SU-DHL-6 (cell line): ENCODE measurements at regions not wholly inside any gene's neighbourhood (a gene's known extent, or its start where the extent isn't known, plus 50 kb on each side); places are given as distances from the start of the nearest gene placed in this dataset.

ENCODE experiments used
- H2AFZ ChIP-seq: fragments of 200-600 bp; sonication (generic); 2 replicates; pipeline ENCODE4 v1.6.1; 2014; ENCODE audit warnings: low read depth, mild to moderate bottlenecking, moderate library complexity, mixed read lengths, antibody characterized with exemption, low read length; ENCODE audit not compliant: severe bottlenecking
- H3F3A ChIP-seq: fragments of 200-600 bp; shearing (Covaris generic); 2 replicates; pipeline ENCODE4 v1.6.0; 2016; ENCODE audit warnings: antibody characterized with exemption, mild to moderate bottlenecking; ENCODE audit not compliant: insufficient read depth
- H3K27ac ChIP-seq: fragments of 200-600 bp; sonication (generic); 2 replicates; pipeline ENCODE4 v1.5.1; 2016; ENCODE audit warnings: low read depth, mild to moderate bottlenecking, low read length, moderate library complexity, mixed read lengths
- H3K27me3 ChIP-seq: fragments of 200-600 bp; sonication (generic), shearing (Covaris generic); 2 replicates; pipeline ENCODE4 v1.6.0; 2014; ENCODE audit warnings: mild to moderate bottlenecking, low read length
- H3K36me3 ChIP-seq: fragments of 200-600 bp; sonication (generic); 2 replicates; pipeline ENCODE4 v1.6.1; 2014; ENCODE audit warnings: mild to moderate bottlenecking, low read length, mixed read lengths
- H3K4me2 ChIP-seq: fragments of 300-600, 200-600 bp; shearing (Covaris generic), sonication (generic); 2 replicates; pipeline ENCODE4 v1.6.0; 2014; ENCODE audit warnings: low read length, low read depth, mild to moderate bottlenecking; ENCODE audit not compliant: poor library complexity, severe bottlenecking
- H3K4me3 ChIP-seq: fragments of 200-600 bp; sonication (generic); 2 replicates; pipeline ENCODE4 v1.5.1; 2014; ENCODE audit warnings: antibody characterized with exemption, low read length, mild to moderate bottlenecking, mixed read lengths; ENCODE audit not compliant: insufficient read depth, poor library complexity, severe bottlenecking
- H3K79me2 ChIP-seq: fragments of 200-600 bp; sonication (generic); 2 replicates; pipeline ENCODE4 v1.6.1; 2014; ENCODE audit warnings: mild to moderate bottlenecking, low read length, moderate library complexity; ENCODE audit not compliant: insufficient read depth
- H3K9ac ChIP-seq: fragments of 200-600 bp; sonication (generic); 2 replicates; pipeline ENCODE4 v1.7.0; 2014; ENCODE audit warnings: mild to moderate bottlenecking, low read length
- H3K9me2 ChIP-seq: fragments of 200-600 bp; sonication (generic); replicated peaks from 2 replicates; pipeline ENCODE4 v1.6.1; 2014; ENCODE audit warnings: low read length; ENCODE audit not compliant: insufficient read depth
- H3K9me3 ChIP-seq: fragments of 200-600 bp; sonication (generic); 2 replicates; pipeline ENCODE4 v1.6.1; 2014; ENCODE audit warnings: low read length, mixed read lengths; ENCODE audit not compliant: insufficient read depth
- H4K20me1 ChIP-seq: fragments of 200-600 bp; sonication (generic); 2 replicates; pipeline ENCODE4 v1.6.1; 2014; ENCODE audit warnings: low read depth, mild to moderate bottlenecking, antibody characterized with exemption, low read length, moderate library complexity, mixed read lengths
- EZH2phosphoT487 ChIP-seq: fragments of 200-600 bp; sonication (generic), shearing (Covaris generic); conservative IDR thresholded peaks from 2 replicates; pipeline ENCODE4 v1.6.1; 2018; ENCODE audit warnings: mild to moderate bottlenecking, antibody characterized with exemption, low read length, moderate library complexity, mixed read lengths
- TF ChIP-seq, protein P1 (sequence below): fragments of 200-600 bp; sonication (generic); IDR thresholded peaks from one replicate; pipeline ENCODE4 v1.5.1; 2017; ENCODE audit warnings: antibody characterized with exemption, mild to moderate bottlenecking, low read length, moderate library complexity; ENCODE audit not compliant: insufficient read depth, poor library complexity, severe bottlenecking

- Histone ChIP-seq H3K9ac (no peak overlapping the region), H3K27ac (no peak overlapping the region), H4K20me1 (no peaks in the 10 kb centered on the region), H3K4me3 (no peak overlapping the region), H3K9me3 (no peaks in the 10 kb centered on the region), H3K36me3 (no peaks in the 10 kb centered on the region), H3K9me2 (no peaks in the 10 kb centered on the region), H3K79me2 (no peaks in the 10 kb centered on the region), H3K4me2 (no peak overlapping the region), H3F3A (no peaks in the 10 kb centered on the region), H2AFZ (no peak overlapping the region), H3K27me3 (no peaks in the 10 kb centered on the region)
- TF ChIP-seq EZH2phosphoT487, result no peak
- TF ChIP-seq, protein P1, sequence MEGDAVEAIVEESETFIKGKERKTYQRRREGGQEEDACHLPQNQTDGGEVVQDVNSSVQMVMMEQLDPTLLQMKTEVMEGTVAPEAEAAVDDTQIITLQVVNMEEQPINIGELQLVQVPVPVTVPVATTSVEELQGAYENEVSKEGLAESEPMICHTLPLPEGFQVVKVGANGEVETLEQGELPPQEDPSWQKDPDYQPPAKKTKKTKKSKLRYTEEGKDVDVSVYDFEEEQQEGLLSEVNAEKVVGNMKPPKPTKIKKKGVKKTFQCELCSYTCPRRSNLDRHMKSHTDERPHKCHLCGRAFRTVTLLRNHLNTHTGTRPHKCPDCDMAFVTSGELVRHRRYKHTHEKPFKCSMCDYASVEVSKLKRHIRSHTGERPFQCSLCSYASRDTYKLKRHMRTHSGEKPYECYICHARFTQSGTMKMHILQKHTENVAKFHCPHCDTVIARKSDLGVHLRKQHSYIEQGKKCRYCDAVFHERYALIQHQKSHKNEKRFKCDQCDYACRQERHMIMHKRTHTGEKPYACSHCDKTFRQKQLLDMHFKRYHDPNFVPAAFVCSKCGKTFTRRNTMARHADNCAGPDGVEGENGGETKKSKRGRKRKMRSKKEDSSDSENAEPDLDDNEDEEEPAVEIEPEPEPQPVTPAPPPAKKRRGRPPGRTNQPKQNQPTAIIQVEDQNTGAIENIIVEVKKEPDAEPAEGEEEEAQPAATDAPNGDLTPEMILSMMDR, result no peak
These were observed 65.8 kb upstream of the RANBP3L start for GRCh38 chr5:36367524-36367923.

DNA sequence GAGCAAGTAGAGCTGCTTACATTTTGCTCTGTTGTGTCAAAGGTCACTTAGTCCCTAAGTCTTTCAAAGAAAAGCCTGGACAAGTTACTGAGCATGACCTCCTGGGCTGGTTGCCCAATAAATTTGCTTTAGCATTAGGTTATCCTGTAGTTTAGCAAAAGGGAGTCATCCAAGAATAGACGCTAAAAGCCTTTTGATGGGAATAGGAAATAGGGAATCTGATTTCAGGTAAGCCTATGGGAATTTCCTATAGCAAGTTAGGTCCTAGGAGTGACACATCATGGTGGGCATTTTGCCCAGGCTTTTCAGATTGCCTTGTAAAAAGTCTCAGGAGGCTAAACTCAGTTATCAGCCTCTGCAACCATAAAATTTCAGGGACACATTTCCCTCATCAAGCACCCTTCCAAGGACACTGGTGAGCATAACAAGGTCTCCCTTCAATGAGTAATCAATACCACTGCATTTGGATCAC lies 67.6 kb upstream of the RANBP3L start:
- Histone ChIP-seq H3K79me2 (no peaks in the 10 kb centered on the region), H3K9me3 (no peaks in the 10 kb centered on the region), H4K20me1 (no peaks in the 10 kb centered on the region), H3K9me2 (no peaks in the 10 kb centered on the region), H3K9ac (no peak overlapping the region), H3K36me3 (no peaks in the 10 kb centered on the region), H2AFZ (no peak overlapping the region), H3K27ac (no peak overlapping the region), H3K4me3 (no peak overlapping the region), H3K27me3 (no peaks in the 10 kb centered on the region), H3K4me2 (no peak overlapping the region), H3F3A (no peaks in the 10 kb centered on the region)
- no peak for TF ChIP-seq EZH2phosphoT487
- TF ChIP-seq, protein P1, result no peak

DNA sequence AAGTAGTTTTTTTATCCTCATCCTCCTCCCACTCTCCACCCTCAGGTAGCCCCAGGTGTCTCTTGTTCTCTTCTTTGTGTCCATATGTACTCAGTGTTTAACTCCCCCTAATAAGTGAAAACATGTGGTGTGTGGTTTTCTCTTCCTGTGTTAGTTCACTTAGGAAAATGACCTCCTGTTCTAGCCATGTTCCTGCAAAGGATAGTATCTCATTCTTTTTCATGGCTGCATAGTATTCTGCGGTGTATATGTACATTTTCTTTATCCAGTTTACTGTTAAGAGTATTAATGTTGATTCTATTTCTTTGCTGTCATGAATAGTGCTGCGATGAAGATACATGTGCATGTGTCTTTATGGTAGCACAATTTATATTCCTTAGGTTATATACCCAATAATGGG lies 68.4 kb upstream of the RANBP3L start:
- Histone ChIP-seq H3F3A (no peaks in the 10 kb centered on the region), H3K36me3 (no peaks in the 10 kb centered on the region), H3K79me2 (no peaks in the 10 kb centered on the region), H3K9me2 (no peaks in the 10 kb centered on the region), H4K20me1 (no peaks in the 10 kb centered on the region), H3K27me3 (no peaks in the 10 kb centered on the region), H3K4me2 (no peak overlapping the region), H3K27ac (no peak overlapping the region), H2AFZ (no peak overlapping the region), H3K9ac (no peak overlapping the region), H3K4me3 (no peak overlapping the region), H3K9me3 (no peaks in the 10 kb centered on the region)
- no peak for TF ChIP-seq EZH2phosphoT487
- TF ChIP-seq, protein P1, result no peak
